Fibroblast of skin of right quadriceps (primary cell): ENCODE measurements at regions not wholly inside any gene's neighbourhood (a gene's known extent, or its start where the extent isn't known, plus 50 kb on each side); places are given as distances from the start of the nearest gene placed in this dataset.

ENCODE experiments used
- DNase-seq: peaks from one replicate; pipeline ENCODE4 v3.0.0-alpha.2; 2013

GRCh38 chr16:49127103-49127502, 154.5 kb downstream of the CBLN1 start:
- DNase-seq = no peak

GRCh38 chr16:49121636-49122035, 160.0 kb downstream of the CBLN1 start:
- no peak for DNase-seq

GRCh38 chr16:49120631-49121030, 161.0 kb downstream of the CBLN1 start:
- DNase-seq = no peak

DNA sequence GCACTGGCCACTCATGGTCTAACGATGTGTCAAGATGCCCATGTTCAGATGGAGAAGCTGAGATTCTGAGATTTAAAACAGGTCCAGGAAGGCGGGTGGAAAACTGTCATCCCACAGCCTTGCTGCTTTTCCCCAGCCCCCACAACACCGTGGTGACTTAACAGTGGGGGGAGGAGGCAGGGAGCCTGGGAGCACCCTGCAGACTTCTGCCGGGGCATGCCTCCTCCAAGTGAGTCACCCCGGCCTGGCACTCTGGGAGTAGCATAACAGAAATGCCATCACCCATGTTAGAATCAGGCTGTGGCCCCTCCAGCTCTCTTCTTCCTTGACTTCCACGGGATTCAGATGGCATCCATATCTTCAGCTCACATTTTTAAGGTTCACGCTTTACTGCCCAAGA, 164.8 kb downstream of the CBLN1 start:
- no peak for DNase-seq

GRCh38 chr16:49115956-49116355, 165.7 kb downstream of the CBLN1 start:
- DNase-seq = no peak

DNA sequence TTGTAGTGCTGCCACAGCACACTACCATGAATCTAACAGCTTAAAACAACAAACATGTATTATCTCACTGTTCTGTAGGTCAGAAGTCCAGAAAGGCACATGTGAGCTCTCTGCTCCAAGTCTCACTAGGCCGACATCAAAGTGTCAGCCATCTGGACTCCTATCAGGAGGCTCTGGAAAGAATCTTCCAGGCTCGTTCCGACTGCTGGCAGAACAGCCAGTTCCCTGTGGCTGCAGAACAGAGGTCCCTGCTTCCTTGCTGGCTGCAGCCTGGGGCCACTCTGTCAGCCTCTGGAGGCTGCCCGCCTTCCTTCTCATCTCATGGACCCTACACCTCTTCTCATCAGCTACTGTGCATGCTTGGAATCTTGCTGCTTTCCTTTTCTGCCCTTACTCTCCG, 168.9 kb downstream of the CBLN1 start:
- DNase-seq = no peak

DNA sequence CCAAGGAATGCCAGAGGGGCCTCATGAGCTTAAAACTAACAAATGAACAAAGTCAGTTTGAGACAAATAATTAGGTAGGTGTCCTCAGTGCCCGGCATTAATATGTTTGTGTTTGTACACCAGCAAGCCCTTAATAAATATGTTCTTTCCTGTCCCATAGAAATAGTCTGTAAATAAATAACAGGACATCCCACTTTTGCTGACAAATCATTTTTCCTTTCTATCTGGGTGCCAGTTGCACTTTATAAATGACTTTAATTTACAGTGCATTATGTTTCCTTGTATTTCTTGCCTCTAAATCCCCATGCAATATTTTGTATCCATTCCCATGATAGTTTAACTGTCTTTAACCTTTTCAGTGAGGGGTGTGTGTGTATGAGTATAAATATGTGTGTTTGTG, 170.3 kb downstream of the CBLN1 start:
- DNase-seq = no peak

- DNase-seq = no peak
Measured at GRCh38 chr16:49108611-49109010, 173.0 kb downstream of the CBLN1 start.

DNA sequence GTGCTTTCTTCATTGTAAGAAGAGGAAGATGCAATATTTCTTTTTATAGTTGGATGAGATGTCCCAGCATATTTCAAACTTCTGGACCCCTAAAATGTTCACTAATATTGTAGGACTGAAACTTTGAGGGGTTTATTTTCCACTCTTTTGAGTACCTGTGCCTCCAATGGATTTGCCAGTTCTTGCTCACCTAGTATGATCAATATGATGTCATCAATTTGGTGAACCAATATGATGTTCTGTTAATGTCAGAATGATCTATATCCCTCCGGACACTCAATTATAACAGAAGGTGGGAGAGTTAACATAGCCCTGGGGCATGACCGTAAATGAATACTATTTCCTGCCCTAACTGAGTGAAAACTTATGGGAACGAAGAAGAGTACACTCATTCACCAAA, 178.3 kb downstream of the CBLN1 start:
- DNase-seq = no peak

DNA sequence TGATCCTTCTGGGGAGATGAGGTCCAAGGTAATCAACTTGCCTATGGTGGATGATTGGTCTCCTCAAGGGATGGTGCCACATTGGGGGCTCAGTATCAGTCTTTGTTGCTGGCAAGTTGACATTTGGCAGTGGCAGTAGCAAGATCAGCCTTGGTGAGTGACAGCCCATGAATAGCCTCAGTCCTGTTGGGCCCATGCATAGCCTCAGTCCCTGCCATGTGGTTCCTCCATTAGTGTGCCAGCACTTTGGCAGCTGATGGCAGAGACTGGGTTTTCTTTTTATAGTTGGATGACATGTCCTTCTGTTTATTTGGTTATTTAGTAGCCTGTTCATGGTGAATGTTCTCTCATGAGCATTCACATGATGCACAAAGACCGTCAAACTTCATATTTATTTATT, 179.6 kb downstream of the CBLN1 start:
- DNase-seq = no peak

DNA sequence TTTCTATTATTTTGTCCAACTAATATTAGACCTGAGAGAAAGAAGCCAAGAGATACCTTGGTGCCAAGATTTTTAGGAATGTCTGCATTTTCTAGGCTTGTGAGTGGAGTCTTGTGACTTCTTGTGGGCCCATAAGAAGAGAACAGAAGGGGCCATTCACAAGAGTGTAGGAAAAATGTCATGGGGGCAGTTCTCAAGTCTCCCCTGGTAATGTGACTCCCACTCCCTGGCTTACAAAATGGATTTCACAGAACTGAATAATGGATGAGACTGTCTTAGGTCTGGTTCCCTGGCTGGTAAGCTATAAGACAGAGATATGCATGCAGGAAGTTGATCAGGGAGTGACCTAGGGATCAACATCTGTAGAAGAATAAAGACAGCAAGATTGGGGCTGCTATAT, 181.3 kb downstream of the CBLN1 start:
- no peak for DNase-seq

DNA sequence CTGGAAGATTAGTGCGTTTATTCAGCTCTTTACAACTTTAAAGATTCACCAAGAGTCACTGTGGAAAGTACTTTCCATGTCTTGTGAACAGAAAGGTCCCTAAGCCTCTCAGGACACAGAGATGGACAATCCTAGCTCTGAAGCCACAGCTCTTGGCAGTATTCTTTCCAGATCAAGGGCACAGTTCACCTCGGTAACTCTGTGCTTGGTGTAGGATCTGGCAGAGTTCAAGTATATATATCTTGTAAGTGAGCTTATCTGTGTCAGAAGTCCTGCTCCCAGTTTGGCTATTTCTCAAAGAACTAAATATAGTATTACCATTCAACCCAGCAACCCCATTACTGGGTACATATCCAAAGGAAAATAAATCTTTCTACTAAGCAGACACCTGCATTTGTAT, 183.7 kb downstream of the CBLN1 start:
- no peak for DNase-seq

DNA sequence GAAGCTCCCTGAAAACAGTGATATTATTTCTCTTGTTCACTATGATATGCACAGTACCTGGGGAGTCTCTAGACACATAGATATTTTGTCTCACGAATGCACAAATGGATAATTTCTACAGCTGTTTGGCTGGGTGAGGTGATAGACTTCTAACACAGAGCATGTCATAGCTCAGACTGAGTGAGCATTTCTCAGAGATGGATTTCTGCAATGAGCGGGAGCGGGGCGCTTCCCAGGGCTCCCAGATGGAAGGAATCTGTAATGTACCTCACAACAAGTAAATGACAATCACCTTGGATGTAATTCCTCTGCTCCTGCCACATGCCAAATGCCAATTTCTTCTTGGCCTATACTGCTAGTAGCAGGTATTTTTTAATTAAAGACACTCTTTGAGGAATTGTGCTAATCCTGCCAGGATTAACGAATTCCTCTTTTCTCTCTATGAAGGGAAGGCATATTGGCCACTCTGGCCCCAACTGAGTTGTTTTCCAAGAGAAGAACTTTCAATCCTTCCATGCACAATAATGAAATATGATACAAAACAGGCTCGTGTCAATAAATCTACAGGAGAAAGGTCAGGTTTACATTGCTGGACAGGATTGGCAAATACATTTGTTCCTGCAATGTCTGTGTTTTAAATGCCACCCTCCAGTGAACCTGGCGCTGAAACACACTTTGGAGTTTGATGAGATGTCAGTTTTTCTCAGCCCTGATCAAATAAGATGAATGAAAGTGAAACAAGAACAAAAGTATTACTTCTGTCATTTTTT, 185.3 kb downstream of the CBLN1 start:
- no peak for DNase-seq

GRCh38 chr16:49095539-49095938, 186.1 kb downstream of the CBLN1 start:
- no peak for DNase-seq

DNA sequence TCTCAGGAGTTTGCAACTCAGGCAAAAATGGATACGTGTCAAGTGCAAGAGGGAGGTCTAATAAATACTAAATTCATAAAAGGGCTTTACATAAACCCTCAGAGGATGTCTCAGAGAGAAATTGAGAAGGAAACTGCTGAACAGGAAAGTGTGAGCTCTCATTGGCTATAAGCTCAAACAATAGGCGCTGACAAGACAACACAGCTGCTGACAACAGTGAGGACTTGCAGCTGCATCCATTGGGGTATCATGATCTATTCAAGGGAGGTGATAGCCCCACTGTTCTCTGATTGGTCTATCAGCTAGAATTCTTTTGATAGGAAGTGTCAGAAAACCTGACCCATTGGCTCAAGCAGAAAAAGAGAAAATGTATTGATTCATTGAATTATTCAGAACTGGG, 187.2 kb downstream of the CBLN1 start:
- DNase-seq = no peak

- no peak for DNase-seq
Measured at GRCh38 chr16:49093939-49094338, 187.7 kb downstream of the CBLN1 start.

DNA sequence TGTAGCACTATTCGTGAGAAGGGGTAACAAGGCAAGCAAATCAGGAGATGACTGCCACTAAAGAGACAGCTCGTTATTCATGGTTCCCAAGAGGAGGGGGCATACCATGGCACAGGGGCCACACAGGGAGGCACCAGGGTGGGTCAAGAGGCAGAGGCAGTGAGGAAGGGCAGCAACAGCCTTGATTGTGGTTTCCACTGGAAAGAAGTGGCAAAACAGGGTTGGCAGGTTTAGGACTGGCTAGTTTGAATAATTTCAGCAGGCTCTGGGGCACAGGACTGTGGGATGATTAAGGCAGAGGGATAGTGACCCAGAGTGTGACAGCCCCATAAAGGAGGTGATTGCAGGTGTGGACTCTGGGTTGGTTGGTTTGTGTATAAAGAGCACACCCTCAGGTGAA, 188.9 kb downstream of the CBLN1 start:
- DNase-seq = no peak

- no peak for DNase-seq
Measured at GRCh38 chr16:49089533-49089932, 192.1 kb downstream of the CBLN1 start.

DNA sequence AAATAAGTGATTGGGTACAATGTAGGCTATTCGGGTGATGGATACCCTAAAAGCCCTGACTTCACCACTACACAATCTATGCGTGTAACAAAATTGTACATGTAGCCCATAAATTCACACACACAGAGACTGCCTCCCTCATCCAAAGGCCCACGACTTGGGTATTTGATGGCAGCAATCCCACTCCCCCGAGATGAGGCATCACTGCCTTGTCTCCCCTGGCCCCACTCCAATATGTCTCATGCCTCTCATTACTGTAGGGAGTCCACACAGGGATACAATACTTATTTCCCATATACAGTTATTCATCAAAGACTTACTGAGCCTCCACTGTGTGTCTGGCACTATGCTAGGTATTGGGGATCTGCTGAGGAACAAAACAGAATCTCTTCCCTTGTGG, 192.6 kb downstream of the CBLN1 start:
- no peak for DNase-seq

- DNase-seq = no peak
Measured at GRCh38 chr16:49085686-49086085, 196.0 kb downstream of the CBLN1 start.

DNA sequence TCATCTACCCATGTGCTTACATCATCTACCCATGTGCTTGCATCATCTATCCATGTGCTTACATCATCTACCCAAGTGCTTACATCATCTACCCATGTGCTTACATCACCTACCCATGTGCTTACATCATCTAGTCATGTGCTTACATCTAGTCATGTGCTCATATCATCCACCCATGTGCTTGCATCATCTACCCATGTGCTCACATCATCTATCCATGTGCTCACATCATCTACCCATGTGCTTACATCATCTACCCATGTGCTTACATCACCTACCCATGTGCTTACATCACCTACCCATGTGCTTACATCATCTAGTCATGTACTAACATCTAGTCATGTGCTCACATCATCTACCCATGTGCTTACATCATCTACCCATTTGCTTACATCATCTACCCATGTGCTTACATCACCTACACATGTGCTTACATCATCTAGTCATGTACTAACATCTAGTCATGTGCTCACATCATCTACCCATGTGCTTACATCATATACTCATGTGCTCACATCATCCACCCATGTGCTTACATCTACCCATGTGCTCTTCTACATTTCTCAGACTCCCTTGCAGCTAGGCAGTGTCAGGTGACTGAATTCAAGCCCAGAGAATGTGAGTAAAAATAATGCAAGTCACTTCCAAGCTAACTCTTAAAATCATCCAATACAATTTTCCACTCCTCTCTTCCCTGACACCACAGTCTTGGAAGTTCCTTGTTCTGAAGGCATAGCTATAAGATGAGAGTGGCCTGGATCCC, 196.8 kb downstream of the CBLN1 start:
- DNase-seq = no peak

- no peak for DNase-seq
Measured at GRCh38 chr16:49081554-49081953, 200.1 kb downstream of the CBLN1 start.

DNA sequence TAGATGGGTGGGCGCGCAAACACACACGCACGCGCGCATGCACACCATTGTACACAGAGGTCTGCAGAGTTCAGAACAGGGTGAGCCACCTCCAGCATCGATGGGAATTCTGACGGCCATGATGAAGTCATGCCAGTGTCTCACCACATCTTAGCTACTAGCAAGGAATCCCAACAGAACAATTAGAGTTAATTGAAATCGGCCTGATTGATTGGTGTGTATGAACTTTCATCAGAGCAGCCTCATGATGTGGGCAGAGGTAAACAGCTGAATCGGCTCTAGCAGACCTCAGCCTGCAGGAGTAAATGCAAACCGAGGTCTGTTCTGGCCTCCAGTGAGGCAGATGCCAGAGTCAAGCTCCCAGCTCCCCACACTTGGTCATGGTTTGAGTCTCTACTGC, 200.6 kb downstream of the CBLN1 start:
- DNase-seq = no peak

DNA sequence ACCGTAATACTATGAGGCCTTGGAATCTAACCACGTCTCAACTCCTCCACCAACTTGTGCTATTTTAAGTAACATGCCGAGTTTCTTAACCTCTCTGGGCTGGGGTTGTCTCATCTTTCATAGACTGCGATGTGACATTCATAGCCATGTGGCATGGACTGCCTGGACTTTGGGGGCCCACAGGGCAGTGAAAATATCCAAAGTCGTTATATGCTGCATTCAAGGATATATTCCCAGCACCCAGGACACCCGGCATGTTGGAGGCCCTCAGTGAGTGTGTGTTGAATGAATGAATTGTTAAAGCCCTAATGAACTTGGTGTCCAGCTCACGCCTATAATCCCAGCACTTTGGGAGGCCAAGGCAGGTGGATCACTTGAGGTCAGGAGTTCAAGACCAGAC, 203.1 kb downstream of the CBLN1 start:
- DNase-seq = no peak

- DNase-seq = no peak
Measured at GRCh38 chr16:49078104-49078503, 203.5 kb downstream of the CBLN1 start.
